Gastrocnemius medialis (tissue), 4 donors: ENCODE measurements at regions not wholly inside any gene's neighbourhood (a gene's known extent, or its start where the extent isn't known, plus 50 kb on each side); places are given as distances from the start of the nearest gene placed in this dataset.

Experiments used
- ATAC-seq, 2 donors: fragments of 150-250 bp; one replicate each; pipeline ENCODE4 v1.9.1; 2016
- DNase-seq, 2 donors: peaks; one replicate each; pipeline ENCODE4 v3.0.0-alpha.2; 2019
- H3K27ac ChIP-seq, 4 donors: fragments of 200-600 bp; sonication (generic); 1 replicate in 1 of 4; 2 replicates in 3 of 4; pipeline ENCODE4 v1.5.1; 2016 to 2018; ENCODE audit warnings: mild to moderate bottlenecking in 2 of 4, moderate library complexity in 1 of 4
- H3K27me3 ChIP-seq, 3 donors: fragments of 200-600 bp; sonication (generic) in 2 of 3; 1 replicate in 1 of 3; 2 replicates in 2 of 3; pipeline versions ENCODE4 v1.5.1 to v1.6.0; 2016 to 2019; ENCODE audit warnings: mild to moderate bottlenecking in 1 of 3, moderate library complexity in 1 of 3
- H3K36me3 ChIP-seq, 2 donors: fragments of 200-600 bp; sonication (generic) in 1 of 2; one replicate each; pipeline ENCODE4 v1.5.1; 2017 to 2018
- H3K4me1 ChIP-seq, 2 donors: fragments of 200-600 bp; sonication (generic) in 1 of 2; one replicate each; pipeline ENCODE4 v1.5.1; 2016 to 2017; ENCODE audit warnings: mild to moderate bottlenecking in 2 of 2
- H3K4me3 ChIP-seq, 4 donors: fragments of 200-600 bp; sonication (generic) in 3 of 4; 1 replicate in 1 of 4; 2 replicates in 3 of 4; pipeline ENCODE4 v1.5.1; 2016 to 2019; ENCODE audit warnings: mild to moderate bottlenecking in 2 of 4
- H3K9me3 ChIP-seq, 3 donors: fragments of 200-600 bp; sonication (generic) in 2 of 3; 1 replicate in 1 of 3; 2 replicates in 2 of 3; pipeline ENCODE4 v1.5.1; 2016 to 2019
- POLR2A ChIP-seq, 2 donors: fragments of 450-650 bp; IDR thresholded peaks; one replicate each; pipeline ENCODE4 v1.6.1; 2017; ENCODE audit warnings: antibody characterized with exemption in 2 of 2, mild to moderate bottlenecking in 2 of 2, moderate library complexity in 2 of 2
- in situ Hi-C, 4 donors: fragments of 200-750 bp; cut with MboI; loops; one replicate each; pipeline versions ENCODE4 v1.15.0 to v1.8.0; 2017; ENCODE audit warnings: low sequenced_read_pairs in 4 of 4
- intact Hi-C: fragments of 100-400 bp; cut with DNase I; formaldehyde crosslinking; loops from one replicate; pipeline ENCODE4 v1.15.1; 2023; ENCODE audit warnings: low total_unique reads
- TF ChIP-seq, protein P1 (sequence below), 5 experiments: fragments of 450-650 bp in 3 of 5; fragments of 200-600 bp in 2 of 5; sonication (generic) in 2 of 5; IDR thresholded peaks in 4 of 5; conservative IDR thresholded peaks in 1 of 5; 1 replicate in 4 of 5; 2 replicates in 1 of 5; pipeline ENCODE4 v1.5.1; 2016 to 2019; ENCODE audit warnings: antibody characterized with exemption in 5 of 5, mild to moderate bottlenecking in 3 of 5, moderate library complexity in 3 of 5

DNA sequence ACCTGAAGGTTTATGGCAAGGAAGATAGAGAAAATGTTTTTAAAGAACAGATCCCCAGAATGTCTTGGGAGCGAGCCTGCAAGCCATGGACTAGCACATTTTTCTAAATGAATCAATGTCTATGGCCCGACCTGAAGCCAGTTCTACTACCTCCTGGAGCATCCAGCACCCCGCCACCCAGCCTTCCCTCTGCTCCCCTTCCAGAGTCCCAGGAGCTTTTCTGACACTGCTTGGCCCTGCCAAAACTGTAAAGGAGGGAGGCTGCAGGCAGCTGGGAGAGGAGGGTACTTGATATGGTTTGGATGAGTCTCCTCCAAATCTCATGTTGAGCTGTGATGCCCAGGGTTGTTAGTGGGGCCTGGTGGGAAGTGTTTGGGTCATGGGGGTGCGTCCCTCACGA lies 95.5 kb upstream of the FZD10 start:
- Histone ChIP-seq H3K4me1 (no peaks in the 10 kb centered on the region), H3K27ac (no peak overlapping the region), H3K9me3 (no peaks in the 10 kb centered on the region), H3K27me3 (no peaks in the 10 kb centered on the region), H3K4me3 (no peak overlapping the region), H3K36me3 (no peaks in the 10 kb centered on the region)
- ATAC-seq (no peak), DNase-seq (no peak)
- in situ Hi-C loops = no loop called here
- intact Hi-C loops = no loop called here
- TF ChIP-seq POLR2A (IDR thresholded peaks at IDR 0.05) = no peak
- TF ChIP-seq, protein P1, sequence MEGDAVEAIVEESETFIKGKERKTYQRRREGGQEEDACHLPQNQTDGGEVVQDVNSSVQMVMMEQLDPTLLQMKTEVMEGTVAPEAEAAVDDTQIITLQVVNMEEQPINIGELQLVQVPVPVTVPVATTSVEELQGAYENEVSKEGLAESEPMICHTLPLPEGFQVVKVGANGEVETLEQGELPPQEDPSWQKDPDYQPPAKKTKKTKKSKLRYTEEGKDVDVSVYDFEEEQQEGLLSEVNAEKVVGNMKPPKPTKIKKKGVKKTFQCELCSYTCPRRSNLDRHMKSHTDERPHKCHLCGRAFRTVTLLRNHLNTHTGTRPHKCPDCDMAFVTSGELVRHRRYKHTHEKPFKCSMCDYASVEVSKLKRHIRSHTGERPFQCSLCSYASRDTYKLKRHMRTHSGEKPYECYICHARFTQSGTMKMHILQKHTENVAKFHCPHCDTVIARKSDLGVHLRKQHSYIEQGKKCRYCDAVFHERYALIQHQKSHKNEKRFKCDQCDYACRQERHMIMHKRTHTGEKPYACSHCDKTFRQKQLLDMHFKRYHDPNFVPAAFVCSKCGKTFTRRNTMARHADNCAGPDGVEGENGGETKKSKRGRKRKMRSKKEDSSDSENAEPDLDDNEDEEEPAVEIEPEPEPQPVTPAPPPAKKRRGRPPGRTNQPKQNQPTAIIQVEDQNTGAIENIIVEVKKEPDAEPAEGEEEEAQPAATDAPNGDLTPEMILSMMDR (IDR thresholded peaks at IDR 0.05 in 4 of 5, conservative IDR thresholded peaks at IDR 0.05 in 1 of 5) = no peak

DNA sequence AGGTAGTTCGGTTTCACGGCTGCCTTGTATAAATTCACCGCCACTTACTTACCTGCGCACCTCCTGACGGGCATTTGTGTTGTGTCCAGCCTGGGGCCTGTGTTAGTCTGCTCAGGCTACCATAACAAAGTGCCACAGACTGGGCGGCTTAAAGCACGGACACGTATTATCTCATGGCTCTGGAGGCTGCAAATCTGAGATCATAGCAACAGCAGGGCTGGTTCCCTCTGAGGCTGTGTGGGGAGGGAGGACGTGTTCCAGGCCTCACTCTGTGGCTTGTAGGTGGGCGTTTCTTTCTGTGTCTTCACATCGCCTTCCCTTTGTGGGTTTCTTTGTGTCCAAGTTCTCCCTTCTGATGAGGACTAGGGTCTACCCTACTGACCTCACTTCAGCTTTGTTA lies 93.5 kb upstream of the FZD10 start:
- Histone ChIP-seq H3K27me3 (no peaks in the 10 kb centered on the region), H3K4me1 (no peaks in the 10 kb centered on the region), H3K27ac (no peak overlapping the region), H3K4me3 (no peak overlapping the region), H3K36me3 (no peaks in the 10 kb centered on the region), H3K9me3 (no peaks in the 10 kb centered on the region)
- ATAC-seq = no peak
- intact Hi-C loops (no loop called here), in situ Hi-C loops (no loop called here)
- TF ChIP-seq POLR2A (IDR thresholded peaks at IDR 0.05) = no peak
- TF ChIP-seq, protein P1 (IDR thresholded peaks at IDR 0.05 in 4 of 5, conservative IDR thresholded peaks at IDR 0.05 in 1 of 5) = no peak
- DNase-seq = no peak

DNA sequence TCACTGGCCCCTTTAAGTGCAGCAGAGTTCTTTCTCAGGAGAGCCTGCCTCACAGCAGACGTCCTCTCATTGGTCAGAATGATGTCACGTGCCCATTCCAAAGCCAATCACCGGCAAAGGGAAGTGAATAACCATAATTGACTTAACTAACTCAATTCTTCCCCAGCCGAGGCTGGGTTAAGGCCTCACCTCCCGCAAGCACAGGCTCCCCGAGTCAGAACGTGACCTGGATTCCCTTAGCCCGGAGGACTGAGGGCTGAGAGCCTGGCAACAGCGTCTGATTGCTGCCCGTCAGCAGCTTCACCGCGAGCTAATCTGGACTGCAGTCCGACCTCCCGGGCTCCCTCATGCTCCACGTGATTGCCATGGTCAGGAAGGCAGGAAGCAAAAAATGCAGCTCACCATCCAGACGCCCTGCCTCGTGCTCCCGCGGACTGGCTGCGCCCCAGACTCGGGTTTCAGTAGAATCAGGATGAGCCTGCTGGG lies 92.1 kb upstream of the FZD10 start:
- Histone ChIP-seq H3K27ac (peak overlapping the region in 1 of 4 donors; percentile 27), H3K27me3 (no peaks in the 10 kb centered on the region), H3K9me3 (no peaks in the 10 kb centered on the region), H3K4me3 (peak overlapping the region; percentile 34 to 39 (median 36)), H3K4me1 (no peaks in the 10 kb centered on the region), H3K36me3 (no peaks in the 10 kb centered on the region)
- peak in 1 of 2 donors; percentile 46 for DNase-seq
- intact Hi-C loops = no loop called here
- TF ChIP-seq, protein P1 (IDR thresholded peaks at IDR 0.05 in 4 of 5, conservative IDR thresholded peaks at IDR 0.05 in 1 of 5) = no peak
- no peak for TF ChIP-seq POLR2A (IDR thresholded peaks at IDR 0.05)
- in situ Hi-C loops = no loop called here
- peak; percentile 62 to 80 for ATAC-seq

DNA sequence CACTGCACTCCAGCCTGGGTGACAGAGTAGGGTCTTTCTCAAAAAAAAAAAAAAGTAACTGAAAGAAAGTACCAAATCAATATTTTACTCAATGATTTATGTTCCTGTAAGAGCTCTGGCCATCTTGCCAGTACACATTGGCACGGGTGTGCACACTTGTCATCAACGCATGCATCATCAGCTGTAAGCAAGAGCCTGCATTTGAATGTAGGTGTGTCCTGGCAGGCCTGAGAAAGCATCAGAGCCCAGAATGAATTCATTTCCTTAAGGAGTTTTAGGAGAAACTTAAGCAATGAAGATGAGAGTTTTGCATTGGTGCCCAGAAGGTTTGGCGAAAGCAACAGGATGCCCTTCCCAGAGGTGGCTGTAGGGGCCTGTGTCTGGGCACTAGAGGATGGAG lies 88.5 kb upstream of the FZD10 start:
- no peak for TF ChIP-seq POLR2A (IDR thresholded peaks at IDR 0.05)
- TF ChIP-seq, protein P1 (IDR thresholded peaks at IDR 0.05 in 4 of 5, conservative IDR thresholded peaks at IDR 0.05 in 1 of 5) = no peak
- ATAC-seq (no peak), DNase-seq (no peak)
- no peaks in the 10 kb centered on the region for H3K27me3 ChIP-seq
- no peak overlapping the region for H3K4me3 ChIP-seq
- no peaks in the 10 kb centered on the region for H3K4me1 ChIP-seq
- in situ Hi-C loops (no loop called here), intact Hi-C loops (no loop called here)
- H3K36me3 ChIP-seq = no peaks in the 10 kb centered on the region
- no peaks in the 10 kb centered on the region for H3K9me3 ChIP-seq
- H3K27ac ChIP-seq = no peak overlapping the region
